Ovary (tissue), 3 donors: ENCODE measurements at regions not wholly inside any gene's neighbourhood (a gene's known extent, or its start where the extent isn't known, plus 50 kb on each side); places are given as distances from the start of the nearest gene placed in this dataset.
"Not testable (repeated sequence)": the region's sequence is repeated elsewhere in the genome, so short reads cannot be mapped to it uniquely, and the experiment has no call there.

Source experiments
- CTCF ChIP-seq, 3 donors: fragments of 450-650 bp in 2 of 3; fragments of 200-600 bp in 1 of 3; IDR thresholded peaks; one replicate each; pipeline versions ENCODE4 v1.5.1 to v1.8.0; 2016 to 2022; ENCODE audit warnings: antibody characterized with exemption in 3 of 3, mild to moderate bottlenecking in 1 of 3
- EP300 ChIP-seq: sonication (generic); formaldehyde crosslinking; IDR thresholded peaks from one replicate; pipeline ENCODE4 v1.6.1; 2017; ENCODE audit warnings: antibody characterized with exemption
- POLR2A ChIP-seq: fragments of 450-650 bp; IDR thresholded peaks from one replicate; pipeline ENCODE4 v1.6.1; 2017; ENCODE audit warnings: antibody characterized with exemption, mild to moderate bottlenecking, moderate library complexity
- donor health status: DM: no; HTN: no; CAD: no.

- not testable (repeated sequence) for TF ChIP-seq CTCF (IDR thresholded peaks at IDR 0.05); POLR2A; EP300
These were observed 1433.6 kb upstream of the TPTE start for GRCh38 chr21:9087816-9088215.
